ENCODE measurements at regions not wholly inside any gene's neighbourhood (a gene's known extent, or its start where the extent isn't known, plus 50 kb on each side); places are given as distances from the start of the nearest gene placed in this dataset.
"Not testable (repeated sequence)": the region's sequence is repeated elsewhere in the genome, so short reads cannot be mapped to it uniquely, and the experiment has no call there.

DNA sequence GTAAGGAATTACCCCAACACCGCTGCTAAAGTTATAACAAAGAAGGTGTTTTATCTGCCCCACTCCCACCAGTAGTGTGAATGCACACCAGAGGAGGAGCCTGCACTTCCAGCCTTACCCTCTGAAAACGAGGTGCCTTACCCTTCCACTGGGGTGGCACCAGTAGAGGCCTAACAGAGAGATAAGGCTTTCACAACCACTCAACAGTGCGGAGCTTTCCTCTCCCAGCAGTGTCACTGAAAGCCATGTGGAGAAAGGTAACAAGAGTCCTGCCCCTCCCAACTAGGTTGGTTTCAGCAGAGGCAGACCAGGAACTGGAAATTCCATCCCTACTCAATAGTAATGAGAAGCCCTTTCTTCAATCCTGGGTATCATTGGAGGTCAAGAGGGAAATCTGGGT lies 539.2 kb downstream of the VGLL3 start:
- no peaks in the 10 kb centered on the region for H3K9me3 Mint-ChIP-seq
- H3K36me3 Mint-ChIP-seq: no peaks in the 10 kb centered on the region
- DNase-seq (no peak), ATAC-seq (replicated peaks) (no peak)
- no peak overlapping the region for H3K27ac Mint-ChIP-seq
- H3K27me3 Mint-ChIP-seq: no peaks in the 10 kb centered on the region
- no peaks in the 10 kb centered on the region for H3K4me1 Mint-ChIP-seq
- H3K4me3 Mint-ChIP-seq: no peak overlapping the region

DNA sequence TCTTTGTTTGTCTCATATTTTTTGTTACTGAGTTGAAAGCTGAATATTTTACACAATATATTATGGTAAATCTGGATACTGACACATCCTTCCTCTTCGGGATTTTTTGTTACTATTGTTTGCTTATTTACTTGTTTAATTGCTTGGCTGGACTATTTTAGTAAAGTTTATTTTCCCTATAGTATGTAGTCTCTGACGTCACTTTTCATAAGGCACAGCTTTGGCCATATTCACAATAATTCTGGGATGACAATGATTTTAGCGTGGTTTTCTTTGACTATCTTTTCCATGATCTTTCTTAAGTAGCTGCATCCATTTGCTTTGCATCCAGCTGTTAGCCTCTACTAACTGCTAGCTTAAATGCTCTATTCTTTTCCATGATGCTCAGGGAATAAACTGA lies 552.4 kb downstream of the VGLL3 start:
- ATAC-seq (replicated peaks) (no peak), DNase-seq (no peak)
- H3K9me3 Mint-ChIP-seq: no peaks in the 10 kb centered on the region
- H3K27me3 Mint-ChIP-seq: no peaks in the 10 kb centered on the region
- no peak overlapping the region for H3K4me3 Mint-ChIP-seq
- no peaks in the 10 kb centered on the region for H3K36me3 Mint-ChIP-seq
- H3K27ac Mint-ChIP-seq: no peak overlapping the region
- no peaks in the 10 kb centered on the region for H3K4me1 Mint-ChIP-seq

DNA sequence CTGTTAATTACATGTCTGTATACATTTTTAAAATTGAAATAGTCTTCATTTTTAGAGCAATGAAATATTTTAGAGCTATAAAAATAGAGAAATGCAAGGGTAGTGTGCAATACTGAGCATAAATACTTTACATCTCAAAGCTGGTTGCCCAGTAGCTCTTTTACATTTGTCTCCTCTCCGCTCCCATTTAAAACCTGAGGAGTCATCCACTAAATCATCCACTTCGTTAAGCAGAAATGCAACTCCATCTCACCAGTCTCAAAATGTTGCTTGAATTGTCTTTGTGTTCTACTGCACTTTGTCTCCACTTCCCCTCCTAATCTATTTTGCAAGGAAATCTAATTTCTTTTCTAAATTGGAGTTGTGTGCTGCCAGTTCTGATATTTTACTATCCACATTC lies 563.6 kb downstream of the VGLL3 start:
- no peak overlapping the region for H3K4me3 Mint-ChIP-seq
- H3K27me3 Mint-ChIP-seq: no peaks in the 10 kb centered on the region
- no peaks in the 10 kb centered on the region for H3K36me3 Mint-ChIP-seq

DNA sequence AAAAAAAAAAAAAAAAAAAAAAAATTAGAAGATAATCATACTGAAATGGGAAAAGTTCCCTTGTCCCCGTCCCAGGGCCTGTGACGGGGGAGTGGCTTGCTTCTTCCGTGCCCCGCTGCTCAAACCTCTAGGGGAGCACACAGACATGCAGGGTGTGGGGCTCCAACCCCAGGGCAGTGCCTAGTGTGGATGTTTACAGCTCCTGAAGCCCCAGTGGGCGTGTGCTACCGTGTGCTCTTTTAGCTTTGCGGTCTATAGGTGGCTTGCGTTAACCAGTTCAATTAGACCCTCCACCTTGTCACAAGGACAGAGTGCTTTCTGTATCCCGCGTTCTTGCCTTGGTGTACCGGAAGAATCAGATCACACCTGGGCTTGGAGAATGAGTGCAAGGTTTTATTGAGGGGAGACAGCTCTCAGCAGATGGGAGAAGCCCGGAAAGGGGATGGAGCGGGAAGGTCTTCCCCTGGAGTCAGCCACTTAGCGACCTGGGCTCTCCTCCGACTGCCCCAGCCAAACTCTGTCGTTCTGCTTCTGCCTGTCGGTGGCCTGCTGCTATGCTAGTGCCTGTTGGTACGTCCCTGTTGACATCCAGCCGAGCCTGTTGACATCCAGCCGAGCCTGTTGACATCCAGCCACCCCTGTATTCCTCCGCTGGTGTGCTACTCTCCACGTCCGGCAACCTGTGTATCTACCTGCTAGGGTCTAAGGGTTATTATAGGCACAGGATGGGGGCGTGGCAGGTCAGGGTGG lies 569.8 kb downstream of the VGLL3 start:
- no peaks in the 10 kb centered on the region for H3K4me1 Mint-ChIP-seq
- H3K27ac Mint-ChIP-seq: no peak overlapping the region
- ATAC-seq (replicated peaks): no peak
- H3K27me3 Mint-ChIP-seq: no peaks in the 10 kb centered on the region
- H3K9me3 Mint-ChIP-seq: peaks cover 6% of the 10 kb centered on the region in 2 donors
- no peak for DNase-seq
- H3K4me3 Mint-ChIP-seq: no peak overlapping the region
- no peaks in the 10 kb centered on the region for H3K36me3 Mint-ChIP-seq

More for the DNA sequence above, 563.6 kb downstream of the VGLL3 start:
- DNase-seq (no peak), ATAC-seq (replicated peaks) (no peak)
- Mint-ChIP-seq H3K9me3 (peaks cover 6% of the 10 kb centered on the region in 2 donors), H3K27ac (no peak overlapping the region), H3K4me1 (no peaks in the 10 kb centered on the region)

DNA sequence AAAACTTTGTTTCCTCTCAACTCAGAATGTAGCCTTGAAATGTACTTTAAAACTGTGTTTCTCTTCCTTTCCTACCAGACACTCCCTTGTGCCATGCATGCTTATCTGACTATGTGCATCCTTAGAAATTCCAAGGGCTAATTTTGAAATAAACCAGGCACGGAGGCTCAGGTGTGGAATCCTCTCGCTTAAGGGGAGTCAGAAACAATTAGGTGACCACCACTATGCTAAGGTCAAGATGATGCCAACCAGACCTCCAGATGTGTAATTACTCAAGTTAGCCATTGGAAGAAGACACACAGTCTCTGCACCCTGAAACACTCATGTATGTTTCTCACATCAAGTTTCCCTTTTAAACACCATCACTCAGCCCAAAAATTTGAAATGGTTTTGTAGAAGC lies 572.1 kb downstream of the VGLL3 start:
- DNase-seq: no peak
- Mint-ChIP-seq H3K9me3 (peaks cover 0 to 2% of the 10 kb centered on the region in 2 donors), H3K4me1 (no peaks in the 10 kb centered on the region), H3K36me3 (no peaks in the 10 kb centered on the region), H3K27ac (no peak overlapping the region), H3K4me3 (no peak overlapping the region), H3K27me3 (no peaks in the 10 kb centered on the region)
- no peak for ATAC-seq (replicated peaks)

DNA sequence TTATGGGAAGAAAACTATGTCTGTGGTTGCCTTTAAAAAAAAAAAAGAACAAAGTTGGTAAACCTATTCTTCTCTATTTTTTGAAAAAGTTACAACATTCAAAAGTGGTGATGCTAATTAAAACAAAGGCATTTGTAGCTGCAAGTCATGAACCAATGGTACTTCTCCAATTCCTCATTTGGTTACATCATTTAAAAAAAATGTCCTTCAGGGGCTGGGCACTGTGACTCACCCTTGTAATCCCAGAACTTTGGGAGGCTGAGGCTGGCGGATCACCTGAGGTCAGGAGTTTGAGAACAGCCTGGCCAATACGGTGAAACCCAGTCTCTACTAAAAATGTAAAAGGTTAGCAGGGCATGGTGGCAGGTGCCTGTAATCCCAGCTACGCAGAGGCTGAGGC lies 574.6 kb downstream of the VGLL3 start:
- DNase-seq: no peak
- ATAC-seq (replicated peaks): no peak
- H3K36me3 Mint-ChIP-seq: no peaks in the 10 kb centered on the region

DNA sequence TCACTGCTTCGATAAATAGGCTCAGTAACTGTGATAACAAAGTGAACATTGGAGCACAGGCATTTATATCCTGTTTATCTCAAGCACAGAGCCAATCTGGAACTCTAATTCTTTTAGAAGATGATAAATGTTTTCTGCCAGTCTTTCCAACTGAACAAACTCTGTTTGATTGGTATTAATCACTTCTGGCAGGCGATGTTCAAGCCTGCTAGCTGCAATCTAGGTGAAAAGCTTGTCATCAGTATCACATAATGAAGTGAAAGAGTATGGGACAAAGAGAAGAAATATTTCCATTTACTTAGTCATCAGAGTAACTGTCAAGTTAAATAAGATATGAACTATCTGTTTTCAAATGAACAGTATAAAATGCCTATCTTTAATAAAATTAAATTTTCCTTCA lies 577.3 kb downstream of the VGLL3 start:
- no peaks in the 10 kb centered on the region for H3K36me3 Mint-ChIP-seq
- peaks cover 4 to 7% of the 10 kb centered on the region in 2 donors for H3K9me3 Mint-ChIP-seq
- H3K4me1 Mint-ChIP-seq: no peaks in the 10 kb centered on the region
- H3K27ac Mint-ChIP-seq: no peak overlapping the region
- ATAC-seq (replicated peaks) (no peak), DNase-seq (no peak)
- no peaks in the 10 kb centered on the region for H3K27me3 Mint-ChIP-seq
- no peak overlapping the region for H3K4me3 Mint-ChIP-seq

More for the DNA sequence above, 574.6 kb downstream of the VGLL3 start:
- H3K4me3 Mint-ChIP-seq: no peak overlapping the region
- H3K27me3 Mint-ChIP-seq: no peaks in the 10 kb centered on the region
- H3K9me3 Mint-ChIP-seq: peaks cover 0 to 4% of the 10 kb centered on the region in 2 donors
- no peaks in the 10 kb centered on the region for H3K4me1 Mint-ChIP-seq
- no peak overlapping the region for H3K27ac Mint-ChIP-seq

DNA sequence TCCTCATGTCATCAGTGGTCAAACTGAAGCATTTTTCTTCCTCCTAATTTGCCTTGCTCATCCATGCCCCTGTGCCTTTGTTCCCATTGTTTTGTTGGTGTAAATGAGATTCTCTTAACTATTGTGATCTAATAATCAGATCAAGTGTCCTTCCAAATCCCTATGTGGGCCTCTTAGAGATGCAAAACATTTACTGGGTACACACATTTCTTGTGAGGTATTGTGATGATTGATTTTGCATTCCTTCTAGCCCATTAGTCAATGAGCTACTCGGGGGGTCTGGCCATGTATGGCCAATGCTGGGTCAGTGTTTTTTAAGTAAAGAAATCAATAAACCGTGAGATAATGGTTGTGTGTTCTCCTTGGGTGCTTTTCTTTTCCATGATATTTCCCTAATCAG lies 580.4 kb downstream of the VGLL3 start:
- H3K27ac Mint-ChIP-seq: no peak overlapping the region
- no peaks in the 10 kb centered on the region for H3K4me1 Mint-ChIP-seq
- ATAC-seq (replicated peaks): no peak

DNA sequence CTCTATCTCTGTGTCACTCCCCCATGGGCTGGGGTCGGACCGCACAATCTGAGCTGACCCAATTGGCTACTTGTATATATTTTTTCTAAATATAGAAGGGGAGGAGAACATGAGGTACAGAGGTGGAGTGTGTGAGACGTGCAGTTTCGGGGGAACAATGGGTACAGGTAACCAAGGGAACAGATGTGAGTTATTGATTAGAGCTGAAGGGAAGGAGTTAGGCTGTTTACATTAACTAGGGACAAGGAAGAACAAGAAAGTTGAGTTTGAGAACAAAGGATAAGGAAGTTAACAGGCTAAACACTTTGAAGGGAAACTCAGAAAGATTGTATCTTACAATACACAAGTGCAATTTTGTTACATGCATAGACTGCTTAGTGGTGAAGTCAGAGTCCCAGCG lies 601.2 kb downstream of the VGLL3 start:
- not testable (repeated sequence) for H3K9me3 Mint-ChIP-seq; H3K27ac Mint-ChIP-seq; ATAC-seq (replicated peaks); H3K4me1 Mint-ChIP-seq; H3K27me3 Mint-ChIP-seq; H3K4me3 Mint-ChIP-seq; H3K36me3 Mint-ChIP-seq; DNase-seq

More for the DNA sequence above, 580.4 kb downstream of the VGLL3 start:
- Mint-ChIP-seq H3K36me3 (no peaks in the 10 kb centered on the region), H3K27me3 (no peaks in the 10 kb centered on the region), H3K4me3 (no peak overlapping the region), H3K9me3 (peaks cover 4 to 7% of the 10 kb centered on the region in 2 donors)
- no peak for DNase-seq

DNA sequence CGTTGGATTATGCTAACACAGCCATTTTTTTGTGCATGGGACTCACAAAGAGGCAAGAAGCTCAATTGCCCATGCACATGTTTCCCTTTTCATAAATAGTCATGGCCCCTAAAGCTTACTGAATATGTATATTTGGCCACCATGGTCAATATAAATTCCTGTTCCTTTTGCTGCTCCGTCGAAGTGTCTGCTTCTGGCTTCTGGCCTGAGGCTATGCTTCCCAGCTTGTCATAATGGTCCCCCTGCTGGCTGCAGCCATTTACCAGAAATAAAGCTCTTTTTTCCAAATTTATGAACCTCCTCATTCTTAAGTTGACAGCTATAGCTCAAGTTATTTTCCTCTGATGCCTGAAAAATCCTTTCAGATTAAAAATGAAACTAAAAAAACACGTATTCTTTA lies 602.1 kb downstream of the VGLL3 start:
- no peak overlapping the region for H3K27ac Mint-ChIP-seq
- DNase-seq (no peak), ATAC-seq (replicated peaks) (no peak)
- H3K27me3 Mint-ChIP-seq: no peaks in the 10 kb centered on the region
- H3K4me1 Mint-ChIP-seq: no peaks in the 10 kb centered on the region
- no peak overlapping the region for H3K4me3 Mint-ChIP-seq
- H3K9me3 Mint-ChIP-seq: peaks cover under 1 to 7% of the 10 kb centered on the region in 2 donors
- no peaks in the 10 kb centered on the region for H3K36me3 Mint-ChIP-seq

DNA sequence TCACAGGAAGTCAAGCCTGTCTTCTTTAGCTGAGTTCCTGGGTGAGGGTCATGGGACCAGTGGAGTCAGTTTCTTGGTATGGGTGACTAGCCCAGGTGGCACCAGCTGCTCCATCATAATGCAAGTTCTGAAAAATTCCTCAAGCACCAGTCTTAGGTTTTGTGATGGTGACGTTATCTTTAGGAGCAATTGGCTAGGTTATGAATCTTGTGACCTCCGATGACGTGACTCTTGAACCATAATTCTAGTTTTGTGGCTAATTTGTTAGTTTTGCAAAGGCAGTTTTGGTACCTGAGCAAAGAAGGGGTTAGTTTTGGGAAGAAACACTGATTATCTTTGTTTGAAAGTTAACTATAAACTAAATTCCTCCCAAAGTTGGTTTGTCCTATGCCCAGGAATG lies 608.4 kb downstream of the VGLL3 start:
- DNase-seq: no peak

DNA sequence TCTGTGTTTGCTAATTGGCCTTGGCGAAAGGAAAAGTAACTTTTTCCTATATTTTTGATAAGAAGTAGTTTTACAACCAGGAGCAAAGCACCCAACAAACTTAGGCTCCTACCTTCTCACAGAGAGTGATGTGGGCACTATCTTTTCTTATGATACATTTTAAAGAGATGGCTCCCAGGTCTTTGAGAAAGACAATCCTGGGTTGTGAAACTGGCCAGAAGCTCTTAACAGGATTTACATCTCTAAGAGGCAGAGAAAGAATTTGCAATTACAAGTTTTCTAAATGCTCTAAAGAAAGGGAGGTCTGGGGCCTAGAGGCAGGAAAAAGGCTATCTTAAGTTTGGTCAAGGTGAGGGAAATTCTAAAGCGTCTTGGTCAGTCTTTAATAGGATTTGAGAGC lies 609.7 kb downstream of the VGLL3 start:
- Mint-ChIP-seq H3K4me1 (no peaks in the 10 kb centered on the region), H3K27ac (no peak overlapping the region), H3K9me3 (peaks cover 1 to 3% of the 10 kb centered on the region in 2 donors), H3K4me3 (no peak overlapping the region), H3K36me3 (no peaks in the 10 kb centered on the region), H3K27me3 (no peaks in the 10 kb centered on the region)
- no peak for DNase-seq
- no peak for ATAC-seq (replicated peaks)

More for the DNA sequence above, 608.4 kb downstream of the VGLL3 start:
- Mint-ChIP-seq H3K4me1 (no peaks in the 10 kb centered on the region), H3K36me3 (no peaks in the 10 kb centered on the region), H3K9me3 (peaks cover 3% of the 10 kb centered on the region in 2 donors), H3K27me3 (no peaks in the 10 kb centered on the region), H3K4me3 (no peak overlapping the region), H3K27ac (no peak overlapping the region)
- no peak for ATAC-seq (replicated peaks)

DNA sequence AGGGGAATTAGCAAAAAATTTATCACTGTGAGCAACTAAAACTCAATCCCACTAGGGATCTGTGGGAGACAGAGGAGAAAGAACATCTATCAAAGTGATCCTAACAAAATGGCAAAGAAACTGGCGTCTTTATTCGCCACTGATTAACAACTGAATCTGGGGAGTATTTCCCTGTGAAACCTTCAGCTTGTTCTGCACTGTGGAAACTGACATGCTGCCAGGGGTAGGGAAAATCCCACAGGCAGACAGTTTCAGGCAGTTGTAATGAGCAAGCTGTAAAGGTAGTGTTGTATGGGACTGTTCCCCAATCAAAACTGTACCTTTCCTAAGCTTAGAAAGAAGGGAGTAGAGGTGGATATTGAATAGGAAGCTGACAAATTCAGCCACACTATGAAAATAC lies 611.7 kb downstream of the VGLL3 start:
- no peaks in the 10 kb centered on the region for H3K36me3 Mint-ChIP-seq
- ATAC-seq (replicated peaks) (no peak), DNase-seq (no peak)
- H3K4me3 Mint-ChIP-seq: no peak overlapping the region
- peaks cover 1 to 3% of the 10 kb centered on the region in 2 donors for H3K9me3 Mint-ChIP-seq
- no peaks in the 10 kb centered on the region for H3K27me3 Mint-ChIP-seq
- H3K4me1 Mint-ChIP-seq: no peaks in the 10 kb centered on the region
- no peak overlapping the region for H3K27ac Mint-ChIP-seq

DNA sequence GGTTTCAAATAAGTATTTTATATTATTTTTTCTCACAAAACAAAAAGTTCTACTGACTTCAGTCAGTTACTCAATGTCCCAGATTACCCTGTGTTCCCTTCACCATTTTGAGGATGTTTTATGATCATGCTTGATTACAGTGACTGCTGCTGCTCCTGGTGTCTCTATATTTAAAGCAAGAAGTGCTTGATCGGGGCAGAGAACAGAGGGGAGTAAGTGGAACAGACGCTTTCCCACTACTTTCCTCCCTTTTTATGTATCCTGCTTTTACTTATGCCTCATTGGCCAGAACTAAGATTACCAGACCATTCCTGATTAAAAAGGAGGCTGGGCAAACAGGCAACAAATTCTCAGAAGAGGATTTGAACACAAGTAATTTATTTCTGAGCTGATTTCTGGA lies 612.1 kb downstream of the VGLL3 start:
- ATAC-seq (replicated peaks): no peak

DNA sequence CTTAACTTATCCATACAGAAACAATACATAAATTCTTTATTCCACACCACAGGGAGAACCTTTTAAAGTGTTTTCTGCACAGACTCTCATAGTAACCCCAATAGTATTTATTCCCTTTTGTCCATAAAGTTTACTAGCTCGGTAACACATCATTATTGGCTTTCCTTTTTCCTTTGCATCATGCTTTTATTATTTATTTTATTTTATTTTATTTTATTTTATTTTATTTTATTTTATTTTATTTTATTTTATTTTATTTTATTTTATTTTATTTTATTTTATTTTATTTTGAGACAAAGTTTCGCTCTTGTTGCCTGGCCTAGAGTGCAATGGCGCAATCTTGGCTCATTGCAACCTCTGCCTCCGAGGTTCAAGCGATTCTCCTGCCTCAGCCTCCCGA lies 655.4 kb downstream of the VGLL3 start:
- not testable (repeated sequence) for H3K27ac Mint-ChIP-seq; H3K4me3 Mint-ChIP-seq; ATAC-seq (replicated peaks); DNase-seq; H3K4me1 Mint-ChIP-seq; H3K27me3 Mint-ChIP-seq; H3K9me3 Mint-ChIP-seq; H3K36me3 Mint-ChIP-seq

More for the DNA sequence above, 612.1 kb downstream of the VGLL3 start:
- H3K27ac Mint-ChIP-seq: no peak overlapping the region
- DNase-seq: no peak
- H3K4me3 Mint-ChIP-seq: no peak overlapping the region
- H3K9me3 Mint-ChIP-seq: peaks cover 1 to 3% of the 10 kb centered on the region in 2 donors
- H3K27me3 Mint-ChIP-seq: no peaks in the 10 kb centered on the region
- no peaks in the 10 kb centered on the region for H3K36me3 Mint-ChIP-seq
- H3K4me1 Mint-ChIP-seq: no peaks in the 10 kb centered on the region

Data from stimulated activated naive B cell treated with anti-CD40 and anti-IgM and Interleukin-4, amounts not matched to agents 10 μg/mL and 1 μg/mL and 100 μg/mL, for 72 hours (primary cell).